Karpas-422 (cell line): ENCODE measurements at regions not wholly inside any gene's neighbourhood (a gene's known extent, or its start where the extent isn't known, plus 50 kb on each side); places are given as distances from the start of the nearest gene placed in this dataset.

Source experiments
- DNase-seq: peaks from one replicate; pipeline ENCODE4 v3.0.0-alpha.2; 2015
- H2AFZ ChIP-seq: fragments of 200-600 bp; sonication (generic); 2 replicates; pipeline ENCODE4 v1.6.1; 2014; ENCODE audit warnings: antibody characterized with exemption, low read length, mixed read lengths
- H3K27ac ChIP-seq: fragments of 200-600 bp; sonication (generic); 2 replicates; pipeline ENCODE4 v1.5.1; 2014; ENCODE audit warnings: mild to moderate bottlenecking, low read length, moderate library complexity
- H3K27me3 ChIP-seq: fragments of 200-600 bp; sonication (generic); 2 replicates; pipeline ENCODE4 v1.6.1; 2014; ENCODE audit warnings: low read length, mixed read lengths
- H3K36me3 ChIP-seq: fragments of 200-600 bp; sonication (generic); 2 replicates; pipeline ENCODE4 v1.6.1; 2014; ENCODE audit warnings: low read length, mixed read lengths; ENCODE audit not compliant: insufficient read depth
- H3K4me1 ChIP-seq: fragments of 200-600 bp; sonication (generic); 2 replicates; pipeline ENCODE4 v1.6.1; 2014; ENCODE audit warnings: mild to moderate bottlenecking, low read length, mixed read lengths
- H3K4me2 ChIP-seq: fragments of 200-600 bp; sonication (generic); 2 replicates; pipeline ENCODE4 v1.6.1; 2014; ENCODE audit warnings: low read length, low read depth, mild to moderate bottlenecking; ENCODE audit not compliant: poor library complexity, severe bottlenecking
- H3K4me3 ChIP-seq: fragments of 200-600 bp; sonication (generic); 2 replicates; pipeline ENCODE4 v1.5.1; 2014; ENCODE audit warnings: mild to moderate bottlenecking, antibody characterized with exemption, low read length, mixed read lengths
- H3K79me2 ChIP-seq: fragments of 200-600 bp; sonication (generic); 2 replicates; pipeline ENCODE4 v1.6.1; 2014; ENCODE audit warnings: mild to moderate bottlenecking, low read length, mixed read lengths
- H3K9ac ChIP-seq: fragments of 200-600 bp; sonication (generic); 2 replicates; pipeline ENCODE4 v1.6.0; 2014; ENCODE audit warnings: low read length
- H3K9me2 ChIP-seq: fragments of 200-600 bp; sonication (generic), shearing (Covaris generic); replicated peaks from 2 replicates; pipeline ENCODE4 v1.6.0; 2014; ENCODE audit warnings: mild to moderate bottlenecking, low read length, moderate library complexity; ENCODE audit not compliant: insufficient read depth
- H3K9me3 ChIP-seq: fragments of 300-700, 200-600 bp; sonication (generic); 2 replicates; pipeline ENCODE4 v1.6.1; 2014; ENCODE audit warnings: low read length, mixed read lengths
- H4K20me1 ChIP-seq: fragments of 200-600 bp; sonication (generic); 2 replicates; pipeline ENCODE4 v1.6.1; 2014; ENCODE audit warnings: mild to moderate bottlenecking, antibody characterized with exemption, low read length, low read depth; ENCODE audit not compliant: insufficient read depth

- H3K9me3 ChIP-seq: peaks cover 4% of the 10 kb centered on the region; the same call in 1 of the 2 replicates
- H4K20me1 ChIP-seq: no peaks in the 10 kb centered on the region
- no peak overlapping the region for H3K4me3 ChIP-seq
- no peak overlapping the region for H3K4me2 ChIP-seq
- no peaks in the 10 kb centered on the region for H3K4me1 ChIP-seq
- no peaks in the 10 kb centered on the region for H3K36me3 ChIP-seq
- H3K9me2 ChIP-seq: no peaks in the 10 kb centered on the region
- no peak for DNase-seq
- H3K9ac ChIP-seq: no peak overlapping the region
- H3K79me2 ChIP-seq: no peaks in the 10 kb centered on the region
- H3K27me3 ChIP-seq: no peaks in the 10 kb centered on the region
- H3K27ac ChIP-seq: no peak overlapping the region
- H2AFZ ChIP-seq: no peak overlapping the region
These were observed 66.6 kb upstream of the ZNF469 start for GRCh38 chr16:88316151-88316550.

- no peak overlapping the region for H3K27ac ChIP-seq
- H3K4me1 ChIP-seq: no peaks in the 10 kb centered on the region
- H2AFZ ChIP-seq: no peak overlapping the region
- no peaks in the 10 kb centered on the region for H3K9me2 ChIP-seq
- H3K9ac ChIP-seq: no peak overlapping the region
- no peak overlapping the region for H3K4me3 ChIP-seq
- H4K20me1 ChIP-seq: no peaks in the 10 kb centered on the region
- H3K79me2 ChIP-seq: no peaks in the 10 kb centered on the region
- H3K9me3 ChIP-seq: peaks cover 8% of the 10 kb centered on the region; the same call in 1 of the 2 replicates
- H3K4me2 ChIP-seq: no peak overlapping the region
- no peaks in the 10 kb centered on the region for H3K36me3 ChIP-seq
- no peak for DNase-seq
- no peaks in the 10 kb centered on the region for H3K27me3 ChIP-seq
These were observed 65.7 kb upstream of the ZNF469 start for GRCh38 chr16:88316941-88317612.

- Histone ChIP-seq H3K9me3 (peaks cover 8% of the 10 kb centered on the region; the same call in 1 of the 2 replicates), H3K4me2 (no peak overlapping the region), H3K79me2 (no peaks in the 10 kb centered on the region), H3K4me3 (no peak overlapping the region), H3K27me3 (no peaks in the 10 kb centered on the region), H3K9me2 (no peaks in the 10 kb centered on the region), H3K27ac (no peak overlapping the region), H4K20me1 (no peaks in the 10 kb centered on the region), H3K36me3 (no peaks in the 10 kb centered on the region), H3K9ac (no peak overlapping the region), H2AFZ (no peak overlapping the region), H3K4me1 (no peaks in the 10 kb centered on the region)
- DNase-seq: no peak
These were observed 65.2 kb upstream of the ZNF469 start for GRCh38 chr16:88317613-88317965.

- H3K4me1 ChIP-seq: no peaks in the 10 kb centered on the region
- H3K4me3 ChIP-seq: no peak overlapping the region
- H4K20me1 ChIP-seq: no peaks in the 10 kb centered on the region
- no peak overlapping the region for H3K4me2 ChIP-seq
- H3K9me3 ChIP-seq: peaks cover 8% of the 10 kb centered on the region; the same call in 1 of the 2 replicates
- no peak for DNase-seq
- no peaks in the 10 kb centered on the region for H3K36me3 ChIP-seq
- H3K9ac ChIP-seq: no peak overlapping the region
- H3K9me2 ChIP-seq: no peaks in the 10 kb centered on the region
- no peak overlapping the region for H2AFZ ChIP-seq
- no peak overlapping the region for H3K27ac ChIP-seq
- no peaks in the 10 kb centered on the region for H3K79me2 ChIP-seq
- no peaks in the 10 kb centered on the region for H3K27me3 ChIP-seq
These were observed 64.7 kb upstream of the ZNF469 start for GRCh38 chr16:88318051-88318450.

- Histone ChIP-seq H3K4me3 (no peak overlapping the region), H3K4me1 (no peaks in the 10 kb centered on the region), H3K9me3 (peaks cover 8% of the 10 kb centered on the region; the same call in 1 of the 2 replicates), H2AFZ (no peak overlapping the region), H3K9me2 (no peaks in the 10 kb centered on the region), H3K4me2 (no peak overlapping the region), H3K9ac (no peak overlapping the region), H4K20me1 (no peaks in the 10 kb centered on the region), H3K27ac (no peak overlapping the region), H3K27me3 (no peaks in the 10 kb centered on the region), H3K79me2 (no peaks in the 10 kb centered on the region), H3K36me3 (no peaks in the 10 kb centered on the region)
- no peak for DNase-seq
These were observed 64.2 kb upstream of the ZNF469 start for GRCh38 chr16:88318521-88318920.

- Histone ChIP-seq H3K9me3 (peaks cover 8% of the 10 kb centered on the region; the same call in 1 of the 2 replicates), H4K20me1 (no peaks in the 10 kb centered on the region), H2AFZ (no peak overlapping the region), H3K36me3 (no peaks in the 10 kb centered on the region), H3K4me2 (no peak overlapping the region), H3K27me3 (no peaks in the 10 kb centered on the region), H3K79me2 (no peaks in the 10 kb centered on the region), H3K27ac (no peak overlapping the region), H3K4me3 (no peak overlapping the region), H3K4me1 (no peaks in the 10 kb centered on the region), H3K9me2 (no peaks in the 10 kb centered on the region), H3K9ac (no peak overlapping the region)
- DNase-seq: no peak
These were observed 63.4 kb upstream of the ZNF469 start for GRCh38 chr16:88319116-88319965.

GRCh38 chr16:88320947-88321634 is 61.7 kb upstream of the ZNF469 start:
- peak; percentile 80 for DNase-seq
- no peaks in the 10 kb centered on the region for H3K9me2 ChIP-seq
- H3K27ac ChIP-seq: no peak overlapping the region
- H3K9ac ChIP-seq: no peak overlapping the region
- H3K9me3 ChIP-seq: peaks cover 8% of the 10 kb centered on the region; the same call in 1 of the 2 replicates
- H3K36me3 ChIP-seq: no peaks in the 10 kb centered on the region
- H2AFZ ChIP-seq: no peak overlapping the region
- no peak overlapping the region for H3K4me2 ChIP-seq
- H3K79me2 ChIP-seq: no peaks in the 10 kb centered on the region
- no peaks in the 10 kb centered on the region for H3K4me1 ChIP-seq
- H3K27me3 ChIP-seq: no peaks in the 10 kb centered on the region
- H3K4me3 ChIP-seq: no peak overlapping the region
- no peaks in the 10 kb centered on the region for H4K20me1 ChIP-seq
